WTC11 (cell line): ENCODE measurements at regions not wholly inside any gene's neighbourhood (a gene's known extent, or its start where the extent isn't known, plus 50 kb on each side); places are given as distances from the start of the nearest gene placed in this dataset.
"Not testable (repeated sequence)": the region's sequence is repeated elsewhere in the genome, so short reads cannot be mapped to it uniquely, and the experiment has no call there.

Experiments
- ATAC-seq: fragments of 200-7000 bp; cut with Tn5 transposase; 2 replicates; pipeline ENCODE4 v1.10.0; 2021; ENCODE audit warnings: mild to moderate bottlenecking, moderate library complexity
- CTCF ChIA-PET: fragments of 300-600 bp; sonication (Branson Sonifier 250); formaldehyde crosslinking; loops from one replicate; lab custom pipeline; 2021; ENCODE audit warnings: antibody characterized with exemption; lab: Charles Lee
- POLR2A ChIA-PET: fragments of 350-600 bp; sonication (Branson Sonifier 250); formaldehyde crosslinking; loops from one replicate; lab custom pipeline; 2021; ENCODE audit warnings: antibody characterized with exemption; lab: Charles Lee
- DNase-seq: peaks from one replicate; pipeline ENCODE4 v3.0.0; 2021; ENCODE audit warnings: low spot score
- H3K27ac Mint-ChIP-seq: 2 replicates; pipeline ENCODE4 v1.8.0; 2021; ENCODE audit warnings: mixed read lengths
- H3K27me3 Mint-ChIP-seq: 2 replicates; pipeline ENCODE4 v1.8.0; 2021; ENCODE audit warnings: low read depth, mild to moderate bottlenecking, moderate library complexity, mixed read lengths
- H3K36me3 Mint-ChIP-seq: 2 replicates; pipeline ENCODE4 v1.8.0; 2021; ENCODE audit warnings: mixed read lengths
- H3K4me1 Mint-ChIP-seq: 2 replicates; pipeline ENCODE4 v1.8.0; 2022; ENCODE audit warnings: mixed read lengths
- H3K4me3 Mint-ChIP-seq: 2 replicates; pipeline ENCODE4 v1.8.0; 2021; ENCODE audit warnings: mild to moderate bottlenecking, moderate library complexity, mixed read lengths
- H3K9me3 Mint-ChIP-seq: 2 replicates; pipeline ENCODE4 v1.8.0; 2021; ENCODE audit warnings: mixed read lengths
- ATF1 ChIP-seq: sonication (generic); formaldehyde crosslinking; IDR thresholded peaks from 2 replicates; pipeline ENCODE4 v1.8.1; 2023; ENCODE audit warnings: mild to moderate bottlenecking, moderate library complexity, missing genetic modification reagents
- CBFB ChIP-seq: sonication (generic); formaldehyde crosslinking; IDR thresholded peaks from 2 replicates; pipeline ENCODE4 v1.8.1; 2022; ENCODE audit warnings: mild to moderate bottlenecking, low read depth, missing genetic modification reagents
- CREM ChIP-seq: sonication (generic); formaldehyde crosslinking; IDR thresholded peaks from 2 replicates; pipeline ENCODE4 v1.8.1; 2022; ENCODE audit warnings: mild to moderate bottlenecking, missing genetic modification reagents, moderate library complexity
- E2F1 ChIP-seq: sonication (generic); formaldehyde crosslinking; IDR thresholded peaks from 2 replicates; pipeline ENCODE4 v1.8.0; 2022; ENCODE audit warnings: mild to moderate bottlenecking, missing genetic modification reagents
- FOXJ3 ChIP-seq: sonication (generic); formaldehyde crosslinking; IDR thresholded peaks from 2 replicates; pipeline ENCODE4 v1.9.0; 2021; ENCODE audit warnings: missing genetic modification reagents, mild to moderate bottlenecking, borderline replicate concordance
- IRF1 ChIP-seq: sonication (generic); formaldehyde crosslinking; IDR thresholded peaks from 2 replicates; pipeline ENCODE4 v1.8.0; 2023; ENCODE audit warnings: missing genetic modification reagents
- MXD4 ChIP-seq: fragments of 250-450 bp; sonication (Bioruptor Pico); IDR thresholded peaks from 2 replicates; pipeline ENCODE4 v1.8.0; 2021; ENCODE audit warnings: mild to moderate bottlenecking, moderate library complexity, borderline replicate concordance
- NFATC4 ChIP-seq: fragments of 250-450 bp; sonication (Bioruptor Pico); IDR thresholded peaks from 2 replicates; pipeline ENCODE4 v1.9.0; 2021; ENCODE audit warnings: mild to moderate bottlenecking
- NFYB ChIP-seq: sonication (generic); formaldehyde crosslinking; conservative IDR thresholded peaks from 2 replicates; pipeline ENCODE4 v1.8.0; 2022; ENCODE audit warnings: low read depth, missing genetic modification reagents
- OVOL2 ChIP-seq: fragments of 250-450 bp; sonication (Bioruptor Pico); IDR thresholded peaks from 2 replicates; pipeline ENCODE4 v1.9.0; 2021; ENCODE audit warnings: mild to moderate bottlenecking, borderline replicate concordance
- PRDM15 ChIP-seq: sonication (generic); formaldehyde crosslinking; IDR thresholded peaks from 2 replicates; pipeline ENCODE4 v1.8.0; 2022; ENCODE audit warnings: missing genetic modification reagents
- SMAD3 ChIP-seq: sonication (generic); formaldehyde crosslinking; IDR thresholded peaks from 2 replicates; pipeline ENCODE4 v1.8.0; 2022; ENCODE audit warnings: missing genetic modification reagents, mild to moderate bottlenecking, borderline replicate concordance
- SP1 ChIP-seq: sonication (generic); formaldehyde crosslinking; conservative IDR thresholded peaks from 2 replicates; pipeline ENCODE4 v1.8.1; 2022; ENCODE audit warnings: missing genetic modification reagents
- TCF7 ChIP-seq: sonication (generic); formaldehyde crosslinking; IDR thresholded peaks from 2 replicates; pipeline ENCODE4 v1.8.0; 2022; ENCODE audit warnings: mild to moderate bottlenecking, low read depth, missing genetic modification reagents, moderate library complexity
- USF2 ChIP-seq: sonication (generic); formaldehyde crosslinking; IDR thresholded peaks from 2 replicates; pipeline ENCODE4 v1.8.1; 2023; ENCODE audit warnings: mild to moderate bottlenecking, missing genetic modification reagents, moderate library complexity
- ZNF317 ChIP-seq: sonication (generic); formaldehyde crosslinking; IDR thresholded peaks from 2 replicates; pipeline ENCODE4 v1.8.1; 2023; ENCODE audit warnings: low read depth, mild to moderate bottlenecking, moderate library complexity, missing genetic modification reagents, borderline replicate concordance
- ZNF425 ChIP-seq: fragments of 250-450 bp; sonication (Bioruptor Pico); conservative IDR thresholded peaks from 2 replicates; pipeline ENCODE4 v1.9.0; 2021; ENCODE audit warnings: mild to moderate bottlenecking

GRCh38 chr7:119647286-119647685, 625.7 kb upstream of the KCND2 start (continued):
- no peak for TF ChIP-seq E2F1 (CRISPR knock-in tag)
- TF ChIP-seq SMAD3 (CRISPR knock-in tag), result no peak
- TF ChIP-seq ATF1 (CRISPR knock-in tag), result no peak

GRCh38 chr7:119648752-119649151, 624.2 kb upstream of the KCND2 start:
- POLR2A ChIA-PET, H3K27ac Mint-ChIP-seq, H3K36me3 Mint-ChIP-seq, H3K4me1 Mint-ChIP-seq, ATAC-seq, H3K27me3 Mint-ChIP-seq, DNase-seq, CTCF ChIA-PET, H3K4me3 Mint-ChIP-seq: not testable (repeated sequence)
- H3K9me3 Mint-ChIP-seq, result peaks cover 11% of the 10 kb centered on the region

- ATAC-seq, result no peak
- ChIA-PET POLR2A (no interaction called here), CTCF (no interaction called here)
Measured at GRCh38 chr7:119660080-119660479, 612.9 kb upstream of the KCND2 start.

GRCh38 chr7:119664601-119665000, 608.4 kb upstream of the KCND2 start:
- Mint-ChIP-seq H3K9me3 (no peaks in the 10 kb centered on the region), H3K4me1 (peaks cover 6% of the 10 kb centered on the region; the same call in 1 of the 2 replicates), H3K4me3 (no peak overlapping the region), H3K27ac (no peak overlapping the region), H3K27me3 (no peaks in the 10 kb centered on the region; the same call in 1 of the 2 replicates), H3K36me3 (no peaks in the 10 kb centered on the region)
- no peak for ATAC-seq
- no peak for DNase-seq
- ChIA-PET CTCF (no interaction called here), POLR2A (no interaction called here)
- TF ChIP-seq NFYB (CRISPR knock-in tag) (no peak), MXD4 (no peak), CREM (CRISPR knock-in tag) (no peak), PRDM15 (no peak), CBFB (CRISPR knock-in tag) (no peak), FOXJ3 (CRISPR knock-in tag) (no peak), E2F1 (CRISPR knock-in tag) (no peak), ZNF317 (CRISPR knock-in tag) (no peak), SP1 (CRISPR knock-in tag) (no peak)

More at GRCh38 chr7:119660080-119660479, 612.9 kb upstream of the KCND2 start:
- TF ChIP-seq OVOL2 (CRISPR knock-in tag) (no peak), FOXJ3 (CRISPR knock-in tag) (no peak), SMAD3 (CRISPR knock-in tag) (no peak), IRF1 (no peak), NFYB (CRISPR knock-in tag) (no peak), CBFB (CRISPR knock-in tag) (no peak), ZNF425 (CRISPR knock-in tag) (no peak), NFATC4 (CRISPR knock-in tag) (no peak), USF2 (no peak), TCF7 (CRISPR knock-in tag) (no peak)
- no peaks in the 10 kb centered on the region for H3K4me1 Mint-ChIP-seq
- DNase-seq, result no peak
- no peak overlapping the region for H3K4me3 Mint-ChIP-seq
- no peaks in the 10 kb centered on the region for H3K36me3 Mint-ChIP-seq
- no peaks in the 10 kb centered on the region for H3K27me3 Mint-ChIP-seq
- H3K27ac Mint-ChIP-seq, result no peak overlapping the region
- H3K9me3 Mint-ChIP-seq, result peaks cover 5% of the 10 kb centered on the region; the same call in 1 of the 2 replicates
